NCI-H2171 treated with DMSO at 0.1 percent for 48 hours (cell line): ENCODE measurements at regions not wholly inside any gene's neighbourhood (a gene's known extent, or its start where the extent isn't known, plus 50 kb on each side); places are given as distances from the start of the nearest gene placed in this dataset.
"Not testable (repeated sequence)": the region's sequence is repeated elsewhere in the genome, so short reads cannot be mapped to it uniquely, and the experiment has no call there.

ENCODE experiments used
- DNase-seq: peaks from one replicate; lab custom pipeline; 2025; lab: John Stamatoyannopoulos, UW

- DNase-seq, result no peak
Observed at GRCh38 chr10:33037726-33038125, 79.7 kb upstream of the ITGB1 start.

- DNase-seq, result no peak
Observed at GRCh38 chr10:33036670-33037069, 78.6 kb upstream of the ITGB1 start.

- no peak for DNase-seq
Observed at GRCh38 chr10:33035411-33035810, 77.4 kb upstream of the ITGB1 start.

- DNase-seq, result no peak
Observed at GRCh38 chr10:33034931-33035330, 76.9 kb upstream of the ITGB1 start.

- no peak for DNase-seq
Observed at GRCh38 chr10:33032654-33033151, 74.7 kb upstream of the ITGB1 start.

GRCh38 chr10:33031815-33032653, 74.0 kb upstream of the ITGB1 start:
- DNase-seq, result no peak

GRCh38 chr10:33031171-33031570, 73.1 kb upstream of the ITGB1 start:
- DNase-seq, result no peak

GRCh38 chr10:33028515-33028914, 70.5 kb upstream of the ITGB1 start:
- not testable (repeated sequence) for DNase-seq

- DNase-seq, result no peak
Observed at GRCh38 chr10:33027088-33027487, 69.1 kb upstream of the ITGB1 start.

GRCh38 chr10:33026422-33026821, 68.4 kb upstream of the ITGB1 start:
- DNase-seq, result no peak

- no peak for DNase-seq
Observed at GRCh38 chr10:33025910-33026309, 67.9 kb upstream of the ITGB1 start.

- DNase-seq, result no peak
Observed at GRCh38 chr10:33025039-33025438, 67.0 kb upstream of the ITGB1 start.

- no peak for DNase-seq
Observed at GRCh38 chr10:33022691-33023090, 64.7 kb upstream of the ITGB1 start.

- no peak for DNase-seq
Observed at GRCh38 chr10:33022090-33022489, 64.1 kb upstream of the ITGB1 start.

- DNase-seq, result no peak
Observed at GRCh38 chr10:33016988-33017387, 59.0 kb upstream of the ITGB1 start.

- DNase-seq, result no peak
Observed at GRCh38 chr10:33015761-33016547, 57.9 kb upstream of the ITGB1 start.

GRCh38 chr10:33013331-33013730, 55.3 kb upstream of the ITGB1 start:
- not testable (repeated sequence) for DNase-seq

- peak; percentile 65 for DNase-seq
Observed at GRCh38 chr10:33012306-33012705, 54.3 kb upstream of the ITGB1 start.

- no peak for DNase-seq
Observed at GRCh38 chr10:33010132-33011037, 52.4 kb upstream of the ITGB1 start.

- no peak for DNase-seq
Observed at GRCh38 chr10:33009244-33010131, 51.5 kb upstream of the ITGB1 start.
